Body of pancreas (tissue), 4 donors: ENCODE measurements at regions not wholly inside any gene's neighbourhood (a gene's known extent, or its start where the extent isn't known, plus 50 kb on each side); places are given as distances from the start of the nearest gene placed in this dataset.

Experiments used
- CTCF ChIP-seq, 7 experiments: fragments of 450-650 bp in 4 of 7; fragments of 200-600 bp in 3 of 7; sonication (generic) in 3 of 7; IDR thresholded peaks; one replicate each; pipeline ENCODE4 v1.5.1; 2016 to 2019; ENCODE audit warnings: antibody characterized with exemption in 7 of 7
- POLR2A ChIP-seq, 3 donors: fragments of 450-650 bp; IDR thresholded peaks; one replicate each; pipeline ENCODE4 v1.6.1; 2016; ENCODE audit warnings: antibody characterized with exemption in 3 of 3, mild to moderate bottlenecking in 2 of 3

- no peak for TF ChIP-seq CTCF (IDR thresholded peaks at IDR 0.05)
- TF ChIP-seq POLR2A (IDR thresholded peaks at IDR 0.05), result no peak
Observed at GRCh38 chr1:229786974-229787610, 161.0 kb downstream of the URB2 start.
